ENCODE measurements at regions not wholly inside any gene's neighbourhood (a gene's known extent, or its start where the extent isn't known, plus 50 kb on each side); places are given as distances from the start of the nearest gene placed in this dataset.

GRCh38 chr11:127643268-127644058 lies 642.9 kb upstream of the KIRREL3 start:
- no peak for DNase-seq (ENCODE audit: low spot score)

DNA sequence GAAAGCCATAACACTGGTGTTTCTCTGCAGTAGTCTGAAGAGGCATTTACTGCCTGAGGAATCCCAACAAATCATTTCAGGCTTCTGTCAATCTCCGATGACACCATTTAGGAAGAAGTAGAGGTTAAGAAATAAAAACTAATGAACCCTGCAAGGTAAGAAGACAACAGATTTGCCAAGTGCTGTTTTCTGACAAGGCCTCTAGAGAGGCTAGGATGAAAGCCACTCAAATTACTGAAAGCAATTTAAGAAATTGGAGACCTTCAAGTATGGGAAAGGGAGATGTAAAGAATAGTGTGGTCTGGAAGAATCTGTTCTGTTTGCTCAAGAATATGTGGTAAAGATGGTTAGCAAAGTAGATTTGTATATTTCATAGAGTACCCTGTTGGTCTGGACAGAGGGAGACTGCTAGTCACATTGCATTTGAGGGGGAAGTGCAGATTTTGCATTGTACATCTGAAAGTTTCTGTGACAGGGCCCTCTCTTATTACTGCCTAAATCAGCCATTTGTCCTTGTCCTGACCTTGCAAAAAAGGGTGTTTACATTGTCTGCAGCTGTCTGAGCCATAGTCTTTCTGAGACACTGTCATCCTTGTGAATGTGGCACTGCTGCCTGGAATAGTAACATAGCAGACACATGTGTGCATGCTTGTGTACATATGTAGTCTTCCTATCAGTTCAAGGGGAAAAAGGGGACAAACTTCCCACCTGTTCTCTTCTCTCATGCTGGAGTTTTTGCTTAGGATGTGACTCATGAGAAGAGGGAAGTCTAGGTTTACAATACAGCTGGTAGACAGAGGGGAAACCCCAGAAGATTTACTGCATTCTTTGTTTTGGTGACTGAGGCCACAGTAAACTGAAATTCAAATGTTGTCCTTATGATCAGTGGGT lies 640.2 kb upstream of the KIRREL3 start:
- no peak for DNase-seq (ENCODE audit: low spot score)

GRCh38 chr11:127639916-127640315 lies 639.3 kb upstream of the KIRREL3 start:
- DNase-seq (ENCODE audit: low spot score), result no peak

DNA sequence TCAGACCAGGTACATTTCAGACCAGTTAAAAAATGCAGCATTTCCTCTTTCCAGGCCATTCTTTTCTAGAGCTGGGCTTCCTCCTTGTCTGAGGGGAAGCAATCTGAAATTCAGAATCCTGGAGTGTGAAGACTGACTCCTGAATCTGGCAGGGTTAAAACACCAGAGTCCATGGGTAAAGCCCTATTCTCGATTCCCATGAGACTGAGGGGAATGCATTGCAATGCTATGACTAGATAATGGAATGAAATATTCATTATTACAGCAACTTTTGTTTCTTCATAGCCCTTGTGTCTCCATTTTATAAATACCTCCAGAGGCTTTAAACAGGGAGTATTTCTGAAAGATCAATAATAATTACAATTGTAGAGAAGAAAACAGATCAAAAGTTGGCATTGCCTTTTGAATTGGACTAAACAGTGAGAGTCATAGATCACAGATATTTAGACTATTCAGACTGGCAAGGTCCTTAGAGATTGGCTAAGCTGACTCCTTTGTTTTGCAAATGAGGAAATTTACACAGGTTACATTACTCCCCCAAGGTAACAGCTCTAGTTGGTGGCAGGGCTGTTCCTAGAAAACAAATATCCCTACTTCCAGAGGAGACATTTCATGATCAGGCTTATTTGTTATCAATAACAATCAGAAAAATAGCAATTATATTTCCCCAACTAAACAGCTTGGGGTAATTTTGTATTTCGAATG lies 632.6 kb upstream of the KIRREL3 start:
- DNase-seq (ENCODE audit: low spot score), result no peak

GRCh38 chr11:127632546-127632945 lies 632.0 kb upstream of the KIRREL3 start:
- no peak for DNase-seq (ENCODE audit: low spot score)

- no peak for DNase-seq (ENCODE audit: low spot score)
Observed at GRCh38 chr11:127631974-127632373, 631.4 kb upstream of the KIRREL3 start.

DNA sequence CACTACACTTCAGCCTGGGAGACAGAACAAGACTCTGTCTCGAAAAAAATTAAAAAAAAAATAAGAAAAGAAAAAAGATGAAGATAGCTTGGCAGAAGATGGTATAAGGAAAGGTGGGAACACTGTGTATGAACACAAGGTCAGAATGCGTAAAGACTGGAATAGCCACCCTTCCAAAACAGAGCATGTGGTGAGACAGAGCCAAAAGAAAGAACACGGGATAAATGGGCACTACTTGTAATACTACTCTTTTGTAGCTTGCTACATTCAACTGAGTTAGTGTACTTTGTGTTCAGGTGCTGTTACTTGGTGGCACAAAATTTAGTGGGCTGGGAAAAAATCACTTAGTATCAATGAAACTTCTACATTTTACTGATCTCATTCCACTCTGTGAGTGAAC lies 628.6 kb upstream of the KIRREL3 start:
- DNase-seq (ENCODE audit: low spot score), result no peak

- no peak for DNase-seq (ENCODE audit: low spot score)
Observed at GRCh38 chr11:127628458-127628785, 627.9 kb upstream of the KIRREL3 start.

DNA sequence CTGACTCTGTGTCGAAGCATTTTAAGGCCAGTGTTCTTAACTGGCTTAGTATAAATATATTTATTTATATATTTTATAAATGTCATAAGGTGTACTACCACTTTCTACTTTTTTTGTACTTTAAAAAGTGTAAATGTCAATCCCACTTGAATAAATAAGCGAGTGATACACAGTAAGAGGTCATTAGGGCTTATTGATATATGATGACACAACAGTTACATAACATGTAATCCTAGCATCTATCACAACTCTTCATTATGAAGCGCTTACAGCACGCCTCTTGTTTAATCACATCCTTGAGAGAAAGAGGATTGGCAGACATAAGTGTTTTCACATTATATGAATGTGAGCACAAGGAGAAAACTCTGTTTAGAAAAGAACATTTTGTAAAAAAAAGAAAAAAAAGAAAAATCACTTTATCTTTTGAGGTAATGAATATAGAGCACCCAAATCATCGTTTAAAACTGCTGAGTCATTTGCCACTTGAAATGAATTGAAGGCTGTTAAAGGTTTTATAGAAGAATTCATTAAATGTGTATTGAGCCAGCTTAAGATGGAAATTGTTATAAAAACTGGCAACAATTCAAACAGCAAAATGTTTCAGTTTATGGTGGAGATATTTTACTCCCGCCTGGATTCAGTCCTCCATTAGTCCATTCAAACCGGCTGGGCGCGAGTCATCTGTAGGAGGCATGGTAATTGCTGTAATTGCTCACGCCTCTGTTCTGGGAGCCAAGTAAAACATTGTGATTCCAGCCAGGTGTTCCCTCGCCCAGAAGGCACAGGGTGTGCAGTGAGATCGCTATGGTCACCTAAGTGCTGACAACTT lies 627.3 kb upstream of the KIRREL3 start:
- DNase-seq (ENCODE audit: low spot score), result no peak

GRCh38 chr11:127627204-127627603 lies 626.6 kb upstream of the KIRREL3 start:
- no peak for DNase-seq (ENCODE audit: low spot score)

DNA sequence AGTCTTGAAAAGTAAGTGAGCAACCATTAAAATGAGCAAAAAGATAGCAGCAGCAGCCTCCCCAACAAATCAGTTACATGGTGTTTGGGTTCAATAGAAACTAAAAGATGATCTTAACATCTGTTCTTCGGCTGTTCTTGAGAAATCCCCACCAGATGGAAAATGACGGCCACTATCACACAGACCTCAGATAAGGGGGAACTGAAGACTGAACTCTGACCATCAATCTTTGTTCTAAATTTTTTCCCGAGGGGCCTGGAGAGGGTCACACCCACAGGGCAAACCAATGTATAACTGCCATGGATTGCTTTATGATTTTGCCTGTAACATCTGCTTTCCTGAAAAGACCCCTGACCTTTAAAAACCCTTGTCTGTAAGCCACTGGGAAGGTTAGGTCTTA lies 624.8 kb upstream of the KIRREL3 start:
- no peak for DNase-seq (ENCODE audit: low spot score)

DNA sequence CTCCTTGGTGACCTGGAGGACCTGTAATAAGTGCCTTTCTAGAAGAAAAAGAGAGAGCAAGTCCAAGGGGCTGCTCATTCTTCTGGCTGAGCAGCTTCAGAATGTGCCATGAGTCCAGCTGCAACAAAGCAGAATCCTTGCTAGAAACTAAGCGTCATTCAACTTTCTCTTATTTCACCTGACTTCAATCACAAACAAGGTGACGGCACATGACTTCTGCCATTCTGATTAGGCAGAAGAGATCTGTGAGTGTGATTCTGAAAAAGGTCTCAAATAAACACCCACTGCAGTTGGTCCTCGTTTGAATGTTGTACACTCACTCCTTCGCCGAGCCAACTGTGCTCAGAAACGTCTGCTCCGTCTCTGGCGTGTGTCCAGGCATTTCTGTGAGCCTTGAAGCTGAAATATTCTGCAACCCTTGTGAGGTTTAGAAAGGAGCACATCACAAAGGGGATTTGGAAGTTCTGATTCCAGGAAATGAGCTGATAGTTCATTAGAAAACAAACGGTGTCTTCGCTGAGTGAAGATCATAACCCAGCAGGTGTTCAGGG lies 623.8 kb upstream of the KIRREL3 start:
- no peak for DNase-seq (ENCODE audit: low spot score)

DNA sequence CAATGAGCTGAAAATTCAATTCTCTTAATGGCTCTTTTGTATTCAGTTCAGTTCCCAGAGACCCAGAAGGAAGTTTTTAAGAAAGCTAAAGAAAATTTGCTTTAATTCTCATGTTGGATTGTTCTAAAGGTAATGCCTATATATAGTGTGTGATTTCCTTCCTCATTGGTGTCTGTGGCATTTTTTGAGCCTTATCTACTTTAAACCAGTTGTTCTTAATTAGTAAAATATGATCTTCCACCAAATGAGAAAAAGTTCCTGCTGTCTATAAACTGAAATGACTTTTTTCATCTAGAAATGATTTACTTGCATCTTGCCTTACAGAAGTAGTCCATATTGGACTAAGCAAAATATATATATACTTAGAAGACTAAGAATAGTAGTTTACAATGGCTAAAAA lies 622.1 kb upstream of the KIRREL3 start:
- no peak for DNase-seq (ENCODE audit: low spot score)

DNA sequence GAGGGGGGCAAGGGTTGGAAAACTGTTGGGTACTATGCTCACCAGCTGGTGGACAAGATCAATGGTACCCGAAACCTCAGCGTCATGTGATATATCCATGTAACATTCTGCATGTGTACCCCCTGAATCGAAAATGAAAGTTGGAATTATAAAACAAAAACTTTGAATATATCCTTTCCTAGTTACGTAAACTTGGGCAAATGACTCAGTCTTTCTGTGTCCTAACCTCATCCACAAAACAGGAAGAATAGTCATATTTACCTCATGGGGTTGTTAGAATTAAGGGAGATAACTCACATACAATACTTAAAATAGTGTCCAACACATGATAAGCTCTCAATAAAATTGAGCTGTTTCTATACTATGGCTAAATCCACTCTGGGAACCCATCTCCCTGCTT lies 620.1 kb upstream of the KIRREL3 start:
- DNase-seq (ENCODE audit: low spot score), result no peak

DNA sequence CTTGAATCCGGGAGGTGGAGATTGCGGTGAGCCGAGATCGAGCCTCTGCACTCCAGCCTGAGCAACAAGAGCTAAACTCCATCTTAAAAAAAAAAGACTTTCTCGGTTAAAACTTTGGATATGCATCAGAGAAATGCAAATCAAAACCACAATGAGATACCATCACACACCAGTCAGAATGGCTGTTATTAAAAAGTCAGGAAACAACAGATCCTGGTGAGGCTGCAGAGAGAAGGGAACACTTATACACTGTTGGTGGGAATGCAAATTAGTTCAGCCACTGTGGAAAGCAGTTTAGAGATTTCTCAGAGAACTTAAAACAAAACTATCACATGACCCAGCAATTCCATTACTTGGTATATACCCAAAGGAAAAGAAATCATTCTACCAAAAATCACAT lies 619.4 kb upstream of the KIRREL3 start:
- DNase-seq (ENCODE audit: low spot score), result no peak

DNA sequence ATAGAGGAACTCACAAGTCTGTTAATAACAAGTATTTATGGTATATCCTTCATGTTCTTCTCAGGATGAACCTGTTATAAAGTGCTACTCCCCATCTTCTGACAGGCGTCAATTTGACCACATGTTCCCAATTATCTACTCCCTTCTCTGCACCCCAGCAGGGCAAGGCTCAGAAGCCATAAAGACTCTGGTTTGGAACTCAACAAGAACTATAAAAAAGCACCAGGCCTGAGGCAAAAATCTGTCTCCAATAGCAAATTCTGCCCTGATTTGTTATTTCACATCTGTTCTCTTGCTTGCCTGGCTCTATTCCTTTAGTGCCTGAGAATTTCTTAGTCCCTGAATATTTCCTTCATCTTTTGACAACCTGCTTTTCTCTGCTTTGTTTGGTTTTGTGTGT lies 618.2 kb upstream of the KIRREL3 start:
- no peak for DNase-seq (ENCODE audit: low spot score)

DNA sequence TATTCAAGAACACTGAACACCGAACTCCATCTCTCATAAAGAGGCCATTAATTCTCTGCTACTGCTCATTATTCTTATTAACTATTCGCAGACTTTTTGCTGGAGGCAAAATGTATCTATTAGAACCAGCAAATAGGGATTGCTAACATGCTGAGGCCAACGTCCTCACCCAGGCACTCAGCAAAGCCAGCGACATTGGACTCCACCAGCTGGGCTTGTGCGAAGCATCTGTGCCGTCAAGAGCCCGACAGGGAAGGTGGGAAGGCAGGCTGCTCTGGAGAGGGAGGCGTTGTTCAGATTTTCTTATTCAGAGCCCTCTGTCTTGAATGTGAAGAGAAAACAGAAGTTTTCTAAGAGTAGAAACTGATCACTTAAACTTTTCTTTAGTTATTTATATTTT lies 615.6 kb upstream of the KIRREL3 start:
- no peak for DNase-seq (ENCODE audit: low spot score)

GRCh38 chr11:127612607-127613006 lies 612.0 kb upstream of the KIRREL3 start:
- no peak for DNase-seq (ENCODE audit: low spot score)

GRCh38 chr11:127609025-127609773 lies 608.6 kb upstream of the KIRREL3 start:
- DNase-seq (ENCODE audit: low spot score), result no peak

DNA sequence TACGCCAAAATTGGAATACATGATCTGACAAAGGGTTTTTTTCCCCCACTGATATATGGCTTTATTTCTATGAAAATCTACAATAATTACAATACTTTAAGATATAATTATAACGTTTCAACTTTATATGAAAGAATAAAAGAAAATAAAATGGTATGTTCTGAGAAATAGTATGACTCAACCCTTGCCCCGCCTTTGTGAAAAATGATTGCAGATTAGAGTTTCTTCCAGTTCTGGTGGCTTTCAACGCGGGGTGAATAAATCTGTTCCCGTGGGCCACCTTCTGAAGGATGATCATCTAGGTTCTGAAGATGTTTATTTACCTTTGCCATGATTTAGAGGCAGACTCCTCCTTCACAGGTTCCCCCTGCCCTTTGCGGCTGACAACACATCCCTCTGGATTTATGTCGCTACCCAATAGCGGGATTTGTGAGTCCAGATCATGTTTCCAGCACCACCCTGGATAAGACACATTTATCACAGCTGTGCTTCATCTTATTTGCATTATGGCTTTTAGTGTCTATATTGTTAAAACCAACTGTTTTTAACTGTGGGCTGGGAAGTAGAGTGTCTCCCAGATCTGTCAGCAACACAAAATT lies 607.0 kb upstream of the KIRREL3 start:
- DNase-seq (ENCODE audit: low spot score), result no peak

DNA sequence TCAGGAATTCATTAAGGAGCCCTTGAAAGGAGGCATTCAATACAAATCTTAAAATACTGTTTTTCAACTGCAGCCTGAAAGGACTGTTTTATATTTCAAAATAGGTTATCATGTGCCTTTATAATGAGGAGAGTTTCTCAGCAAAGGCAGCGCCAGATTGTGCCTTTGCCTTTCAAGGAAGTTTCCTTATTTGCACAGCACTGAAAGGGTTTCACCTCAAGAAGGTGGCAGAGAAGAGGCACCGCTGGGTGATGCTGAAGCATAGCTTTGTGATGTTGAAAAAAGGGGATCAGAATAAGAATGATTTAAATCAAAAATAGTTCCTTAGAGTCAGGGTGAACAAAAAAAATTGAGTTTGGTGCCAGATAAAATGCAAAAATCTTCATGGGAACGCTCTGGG lies 601.0 kb upstream of the KIRREL3 start:
- DNase-seq (ENCODE audit: low spot score), result no peak

Data from activated CD4-positive, alpha-beta T cell treated with anti-CD3 and anti-CD28 coated beads, Interleukin-2, Interleukin-4, amounts not matched to agents 100 ng/mL and 50 ng/mL, durations not matched to agents 16 hours and 8 hours (primary cell).